ENCODE measurements at regions not wholly inside any gene's neighbourhood (a gene's known extent, or its start where the extent isn't known, plus 50 kb on each side); places are given as distances from the start of the nearest gene placed in this dataset.

DNA sequence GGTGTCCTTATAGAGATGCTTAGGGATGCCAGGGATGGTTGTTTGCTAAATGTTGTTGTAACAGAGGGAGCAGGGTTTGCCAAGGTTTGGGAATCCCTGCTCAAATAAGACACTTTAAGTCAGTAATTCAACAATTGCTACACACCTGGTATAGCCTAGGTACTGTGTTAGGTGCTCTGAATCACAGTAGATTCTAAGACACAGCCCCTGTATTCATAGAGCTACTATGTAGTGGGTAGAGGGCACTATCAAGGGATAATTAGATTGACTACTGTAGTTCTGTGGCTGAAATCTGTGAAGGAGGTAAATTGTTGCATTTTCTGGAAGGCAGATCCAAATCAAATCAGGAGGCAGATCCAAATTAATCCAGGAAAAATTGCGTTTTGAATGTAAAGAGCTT lies 149.2 kb downstream of the C12orf75 start:
- in situ Hi-C loops (cut with HindIII; ENCODE audit: extremely low pct_ligation_motif_present, low pct_unique_long_range_greater_than_20kb), result no loop called here
- TF ChIP-seq ZNF564 (CRISPR knock-in tag; IDR thresholded peaks at IDR 0.05), result no peak
- no peak for TF ChIP-seq HNRNPUL1 (IDR thresholded peaks at IDR 0.05; ENCODE audit: low read depth, low read length)
- TF ChIP-seq ZNF550 (CRISPR knock-in tag; IDR thresholded peaks at IDR 0.05; ENCODE audit: borderline replicate concordance), result no peak
- no peak for TF ChIP-seq ZNF33B (CRISPR knock-in tag; IDR thresholded peaks at IDR 0.05)
- no peak for TF ChIP-seq TP53 (CRISPR knock-in tag; conservative IDR thresholded peaks at IDR 0.05)
- TF ChIP-seq ZFY (CRISPR knock-in tag; IDR thresholded peaks at IDR 0.05), result no peak
- no peak for TF ChIP-seq TOPORS (CRISPR knock-in tag; IDR thresholded peaks at IDR 0.05)
- no peak for TF ChIP-seq ZNF572 (CRISPR knock-in tag; IDR thresholded peaks at IDR 0.05)
- no peak for TF ChIP-seq TEAD3 (CRISPR knock-in tag; optimal IDR thresholded peaks at IDR 0.05; ENCODE audit: borderline replicate concordance)
- TF ChIP-seq, protein P1, sequence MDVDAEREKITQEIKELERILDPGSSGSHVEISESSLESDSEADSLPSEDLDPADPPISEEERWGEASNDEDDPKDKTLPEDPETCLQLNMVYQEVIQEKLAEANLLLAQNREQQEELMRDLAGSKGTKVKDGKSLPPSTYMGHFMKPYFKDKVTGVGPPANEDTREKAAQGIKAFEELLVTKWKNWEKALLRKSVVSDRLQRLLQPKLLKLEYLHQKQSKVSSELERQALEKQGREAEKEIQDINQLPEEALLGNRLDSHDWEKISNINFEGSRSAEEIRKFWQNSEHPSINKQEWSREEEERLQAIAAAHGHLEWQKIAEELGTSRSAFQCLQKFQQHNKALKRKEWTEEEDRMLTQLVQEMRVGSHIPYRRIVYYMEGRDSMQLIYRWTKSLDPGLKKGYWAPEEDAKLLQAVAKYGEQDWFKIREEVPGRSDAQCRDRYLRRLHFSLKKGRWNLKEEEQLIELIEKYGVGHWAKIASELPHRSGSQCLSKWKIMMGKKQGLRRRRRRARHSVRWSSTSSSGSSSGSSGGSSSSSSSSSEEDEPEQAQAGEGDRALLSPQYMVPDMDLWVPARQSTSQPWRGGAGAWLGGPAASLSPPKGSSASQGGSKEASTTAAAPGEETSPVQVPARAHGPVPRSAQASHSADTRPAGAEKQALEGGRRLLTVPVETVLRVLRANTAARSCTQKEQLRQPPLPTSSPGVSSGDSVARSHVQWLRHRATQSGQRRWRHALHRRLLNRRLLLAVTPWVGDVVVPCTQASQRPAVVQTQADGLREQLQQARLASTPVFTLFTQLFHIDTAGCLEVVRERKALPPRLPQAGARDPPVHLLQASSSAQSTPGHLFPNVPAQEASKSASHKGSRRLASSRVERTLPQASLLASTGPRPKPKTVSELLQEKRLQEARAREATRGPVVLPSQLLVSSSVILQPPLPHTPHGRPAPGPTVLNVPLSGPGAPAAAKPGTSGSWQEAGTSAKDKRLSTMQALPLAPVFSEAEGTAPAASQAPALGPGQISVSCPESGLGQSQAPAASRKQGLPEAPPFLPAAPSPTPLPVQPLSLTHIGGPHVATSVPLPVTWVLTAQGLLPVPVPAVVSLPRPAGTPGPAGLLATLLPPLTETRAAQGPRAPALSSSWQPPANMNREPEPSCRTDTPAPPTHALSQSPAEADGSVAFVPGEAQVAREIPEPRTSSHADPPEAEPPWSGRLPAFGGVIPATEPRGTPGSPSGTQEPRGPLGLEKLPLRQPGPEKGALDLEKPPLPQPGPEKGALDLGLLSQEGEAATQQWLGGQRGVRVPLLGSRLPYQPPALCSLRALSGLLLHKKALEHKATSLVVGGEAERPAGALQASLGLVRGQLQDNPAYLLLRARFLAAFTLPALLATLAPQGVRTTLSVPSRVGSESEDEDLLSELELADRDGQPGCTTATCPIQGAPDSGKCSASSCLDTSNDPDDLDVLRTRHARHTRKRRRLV (CRISPR knock-in tag; IDR thresholded peaks at IDR 0.05), result no peak
- no peak for TF ChIP-seq CCDC6 (CRISPR knock-in tag; IDR thresholded peaks at IDR 0.05)
- TF ChIP-seq RNF2 (conservative IDR thresholded peaks at IDR 0.05; ENCODE audit: low read depth), result no peak
- TF ChIP-seq ZNF263 (CRISPR knock-in tag; IDR thresholded peaks at IDR 0.05), result no peak
- TF ChIP-seq ZNF24 (IDR thresholded peaks at IDR 0.05), result no peak
- no peak for TF ChIP-seq PITX1 (CRISPR knock-in tag; IDR thresholded peaks at IDR 0.05)
- no peak for TF ChIP-seq ZNF781 (CRISPR knock-in tag; IDR thresholded peaks at IDR 0.05; ENCODE audit: borderline replicate concordance, not compliant biosample characterization)
- TF ChIP-seq ZNF589 (CRISPR knock-in tag; conservative IDR thresholded peaks at IDR 0.05), result no peak
- TF ChIP-seq ZFAT (CRISPR knock-in tag; conservative IDR thresholded peaks at IDR 0.05), result no peak
- TF ChIP-seq, protein P2, sequence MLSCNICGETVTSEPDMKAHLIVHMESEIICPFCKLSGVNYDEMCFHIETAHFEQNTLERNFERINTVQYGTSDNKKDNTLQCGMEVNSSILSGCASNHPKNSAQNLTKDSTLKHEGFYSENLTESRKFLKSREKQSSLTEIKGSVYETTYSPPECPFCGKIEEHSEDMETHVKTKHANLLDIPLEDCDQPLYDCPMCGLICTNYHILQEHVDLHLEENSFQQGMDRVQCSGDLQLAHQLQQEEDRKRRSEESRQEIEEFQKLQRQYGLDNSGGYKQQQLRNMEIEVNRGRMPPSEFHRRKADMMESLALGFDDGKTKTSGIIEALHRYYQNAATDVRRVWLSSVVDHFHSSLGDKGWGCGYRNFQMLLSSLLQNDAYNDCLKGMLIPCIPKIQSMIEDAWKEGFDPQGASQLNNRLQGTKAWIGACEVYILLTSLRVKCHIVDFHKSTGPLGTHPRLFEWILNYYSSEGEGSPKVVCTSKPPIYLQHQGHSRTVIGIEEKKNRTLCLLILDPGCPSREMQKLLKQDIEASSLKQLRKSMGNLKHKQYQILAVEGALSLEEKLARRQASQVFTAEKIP (CRISPR knock-in tag; IDR thresholded peaks at IDR 0.05; ENCODE audit: borderline replicate concordance), result no peak
- Histone ChIP-seq H3K4me3 (replicated peaks in 1 of 3; ENCODE audit: insufficient read depth in 1 of 3, low read depth in 2 of 3, low read length in 3 of 3) (no peak overlapping the region), H3K36me3 (replicated peaks in 1 of 2; ENCODE audit: control insufficient read depth in 1 of 2, insufficient read depth in 2 of 2, low read length in 2 of 2) (no peaks in the 10 kb centered on the region), H3K9ac (ENCODE audit: insufficient read depth, low read depth, low read length) (no peak overlapping the region), H3K4me1 (ENCODE audit: insufficient read depth, low read length) (no peaks in the 10 kb centered on the region), H2AFZ (ENCODE audit: low read length) (no peak overlapping the region), H3K9me3 (ENCODE audit: low read length) (no peaks in the 10 kb centered on the region), H3K27ac (ENCODE audit: extremely low read length, insufficient read depth, low read length) (no peak overlapping the region), H3K27me3 (ENCODE audit: control insufficient read depth in 1 of 2, insufficient read depth in 2 of 2, low read length in 2 of 2) (no peaks in the 10 kb centered on the region), H4K20me1 (ENCODE audit: insufficient read depth, low read length) (no peaks in the 10 kb centered on the region), H3K79me2 (ENCODE audit: insufficient read depth, low read length) (no peaks in the 10 kb centered on the region), H3K4me2 (ENCODE audit: low read depth, low read length) (no peak overlapping the region)
- no peak for FAIRE-seq
- ChIA-PET POLR2A (no interaction called here), CTCF (ENCODE audit: low intra/inter-chr PET ratio, low total read pairs) (no interaction called here)
- no TSS peak for BruUV-seq (replicated peaks)
- WGBS (ENCODE audit: low lambda C conversion rate), result 0% methylated on average over 1 of the region's 1 CpG
- DNase-seq (ENCODE audit: low spot score), result no peak
- ATAC-seq, result no peak
- intact Hi-C loops (cut with micrococcal nuclease; ENCODE audit: unreplicated experiment), result no loop called here
